Suprapubic skin (tissue), 4 donors: ENCODE measurements at regions not wholly inside any gene's neighbourhood (a gene's known extent, or its start where the extent isn't known, plus 50 kb on each side); places are given as distances from the start of the nearest gene placed in this dataset.
A peak's percentile ranks its signal among the peaks of the same experiment; 100 is the strongest.

Source experiments
- DNase-seq, 2 donors: peaks; one replicate each; pipeline ENCODE4 v3.0.0-alpha.2; 2019; ENCODE audit warnings: low spot score in 2 of 2
- H3K27ac ChIP-seq: fragments of 200-600 bp; sonication (generic); one replicate; pipeline ENCODE4 v1.5.1; 2019
- H3K27me3 ChIP-seq: fragments of 200-600 bp; sonication (generic); one replicate; pipeline ENCODE4 v1.5.1; 2019
- H3K36me3 ChIP-seq: fragments of 200-600 bp; sonication (generic); one replicate; pipeline ENCODE4 v1.5.1; 2019
- H3K4me1 ChIP-seq: fragments of 200-600 bp; sonication (generic); one replicate; pipeline ENCODE4 v1.5.1; 2019
- H3K4me3 ChIP-seq: fragments of 200-600 bp; sonication (generic); one replicate; pipeline ENCODE4 v1.5.1; 2019; ENCODE audit warnings: mild to moderate bottlenecking
- H3K9me3 ChIP-seq: fragments of 200-600 bp; sonication (generic); one replicate; pipeline ENCODE4 v1.5.1; 2019
- CTCF ChIP-seq, 2 donors: fragments of 200-600 bp in 1 of 2; fragments of 450-650 bp in 1 of 2; sonication (generic) in 1 of 2; IDR thresholded peaks; one replicate each; pipeline ENCODE4 v1.5.1; 2016 to 2019; ENCODE audit warnings: antibody characterized with exemption in 2 of 2, mild to moderate bottlenecking in 1 of 2, moderate library complexity in 1 of 2
- EP300 ChIP-seq: sonication (generic); formaldehyde crosslinking; IDR thresholded peaks from one replicate; pipeline ENCODE4 v1.6.1; 2017; ENCODE audit warnings: antibody characterized with exemption
- POLR2A ChIP-seq, 2 donors: fragments of 450-650 bp; IDR thresholded peaks; one replicate each; pipeline ENCODE4 v1.6.1; 2017; ENCODE audit warnings: antibody characterized with exemption in 2 of 2, mild to moderate bottlenecking in 2 of 2, moderate library complexity in 2 of 2
- POLR2AphosphoS5 ChIP-seq, 3 donors: sonication (generic); formaldehyde crosslinking; IDR thresholded peaks; one replicate each; pipeline ENCODE4 v1.6.1; 2017; ENCODE audit warnings: antibody characterized with exemption in 3 of 3
- WGBS: methylation state at CpG from one replicate; pipeline ENCODE4 v1.1.5; 2018; 5-methylcytosine and 5-hydroxymethylcytosine counted together

GRCh38 chr22:25350551-25350971 lies 131.1 kb downstream of the CRYBB2 start:
- Histone ChIP-seq H3K4me3 (no peak overlapping the region), H3K36me3 (peaks cover 52% of the 10 kb centered on the region), H3K27me3 (no peaks in the 10 kb centered on the region), H3K27ac (no peak overlapping the region), H3K4me1 (no peaks in the 10 kb centered on the region), H3K9me3 (no peaks in the 10 kb centered on the region)
- TF ChIP-seq POLR2AphosphoS5 (IDR thresholded peaks at IDR 0.05) (no peak), POLR2A (IDR thresholded peaks at IDR 0.05) (no peak), CTCF (IDR thresholded peaks at IDR 0.05) (no peak), EP300 (no peak)
- DNase-seq, result peak; percentile 37 to 54
- 85% methylated on average over 25 of the region's 26 CpGs for WGBS

GRCh38 chr22:25351631-25352293 lies 132.3 kb downstream of the CRYBB2 start:
- Histone ChIP-seq H3K9me3 (no peaks in the 10 kb centered on the region), H3K36me3 (peaks cover 56% of the 10 kb centered on the region), H3K27me3 (no peaks in the 10 kb centered on the region), H3K27ac (no peak overlapping the region), H3K4me3 (no peak overlapping the region), H3K4me1 (no peaks in the 10 kb centered on the region)
- 91% methylated on average over 13 of the region's 18 CpGs for WGBS
- DNase-seq, result peak; percentile 49 to 57
- TF ChIP-seq CTCF (IDR thresholded peaks at IDR 0.05), result no peak
- no peak for TF ChIP-seq EP300

GRCh38 chr22:25352294-25352680 lies 132.8 kb downstream of the CRYBB2 start:
- peak; percentile 26 to 43 for DNase-seq
- H3K36me3 ChIP-seq, result peaks cover 56% of the 10 kb centered on the region

GRCh38 chr22:25353516-25354445 lies 134.3 kb downstream of the CRYBB2 start:
- no peaks in the 10 kb centered on the region for H3K27me3 ChIP-seq
- H3K9me3 ChIP-seq, result no peaks in the 10 kb centered on the region
- TF ChIP-seq POLR2A (IDR thresholded peaks at IDR 0.05) (no peak), CTCF (IDR thresholded peaks at IDR 0.05) (no peak), EP300 (no peak), POLR2AphosphoS5 (IDR thresholded peaks at IDR 0.05) (no peak)
- WGBS, result 95% methylated on average over 22 of the region's 22 CpGs
- peak; percentile 44 to 76 for DNase-seq
- no peak overlapping the region for H3K4me3 ChIP-seq
- H3K27ac ChIP-seq, result no peak overlapping the region
- no peaks in the 10 kb centered on the region for H3K4me1 ChIP-seq
- H3K36me3 ChIP-seq, result peaks cover 66% of the 10 kb centered on the region

More at GRCh38 chr22:25352294-25352680, 132.8 kb downstream of the CRYBB2 start:
- H3K27me3 ChIP-seq, result no peaks in the 10 kb centered on the region
- no peaks in the 10 kb centered on the region for H3K4me1 ChIP-seq
- WGBS, result 96% methylated on average over 8 of the region's 8 CpGs
- H3K4me3 ChIP-seq, result no peak overlapping the region
- H3K9me3 ChIP-seq, result no peaks in the 10 kb centered on the region
- H3K27ac ChIP-seq, result no peak overlapping the region
- TF ChIP-seq EP300 (no peak), CTCF (IDR thresholded peaks at IDR 0.05) (no peak), POLR2A (IDR thresholded peaks at IDR 0.05) (no peak), POLR2AphosphoS5 (IDR thresholded peaks at IDR 0.05) (no peak)

GRCh38 chr22:25354456-25354855 lies 135.0 kb downstream of the CRYBB2 start:
- Histone ChIP-seq H3K4me3 (no peak overlapping the region), H3K36me3 (peaks cover 72% of the 10 kb centered on the region), H3K4me1 (no peaks in the 10 kb centered on the region), H3K27me3 (no peaks in the 10 kb centered on the region), H3K9me3 (no peaks in the 10 kb centered on the region), H3K27ac (no peak overlapping the region)
- no peak for TF ChIP-seq EP300
- no peak for TF ChIP-seq POLR2A (IDR thresholded peaks at IDR 0.05)
- TF ChIP-seq CTCF (IDR thresholded peaks at IDR 0.05), result no peak
- TF ChIP-seq POLR2AphosphoS5 (IDR thresholded peaks at IDR 0.05), result no peak
- DNase-seq, result peak; percentile 38 to 73
- 88% methylated on average over 10 of the region's 12 CpGs for WGBS
